Nephron (organoid): ENCODE measurements at regions not wholly inside any gene's neighbourhood (a gene's known extent, or its start where the extent isn't known, plus 50 kb on each side); places are given as distances from the start of the nearest gene placed in this dataset.
A peak's percentile ranks its signal among the peaks of the same experiment; 100 is the strongest.

ENCODE experiments used
- H3K27ac Mint-ChIP-seq, 3 experiments: 2 replicates each; pipeline ENCODE4 v1.8.0; 2020; ENCODE audit warnings: mixed read lengths in 3 of 3, mild to moderate bottlenecking in 2 of 3, moderate library complexity in 1 of 3
- H3K27me3 Mint-ChIP-seq: 2 replicates; pipeline ENCODE4 v1.8.0; 2021; ENCODE audit warnings: low read depth, mild to moderate bottlenecking, moderate library complexity, mixed read lengths
- H3K36me3 Mint-ChIP-seq: 2 replicates; pipeline ENCODE4 v1.8.0; 2020; ENCODE audit warnings: low read depth, mixed read lengths
- H3K4me1 Mint-ChIP-seq: 2 replicates; pipeline ENCODE4 v1.8.0; 2020; ENCODE audit warnings: mixed read lengths
- H3K4me3 Mint-ChIP-seq, 3 experiments: 2 replicates each; pipeline ENCODE4 v1.8.0; 2020; ENCODE audit warnings: mild to moderate bottlenecking in 3 of 3, mixed read lengths in 3 of 3, moderate library complexity in 2 of 3
- H3K9me3 Mint-ChIP-seq: 2 replicates; pipeline ENCODE4 v1.8.0; 2020; ENCODE audit warnings: mixed read lengths
- TF ChIP-seq, protein P1 (sequence below), 3 experiments: fragments of 200-600 bp; sonication (generic); IDR thresholded peaks; one replicate each; pipeline ENCODE4 v1.5.0; 2021; ENCODE audit warnings: antibody characterized with exemption in 3 of 3; ENCODE audit not compliant: unreplicated experiment in 3 of 3

DNA sequence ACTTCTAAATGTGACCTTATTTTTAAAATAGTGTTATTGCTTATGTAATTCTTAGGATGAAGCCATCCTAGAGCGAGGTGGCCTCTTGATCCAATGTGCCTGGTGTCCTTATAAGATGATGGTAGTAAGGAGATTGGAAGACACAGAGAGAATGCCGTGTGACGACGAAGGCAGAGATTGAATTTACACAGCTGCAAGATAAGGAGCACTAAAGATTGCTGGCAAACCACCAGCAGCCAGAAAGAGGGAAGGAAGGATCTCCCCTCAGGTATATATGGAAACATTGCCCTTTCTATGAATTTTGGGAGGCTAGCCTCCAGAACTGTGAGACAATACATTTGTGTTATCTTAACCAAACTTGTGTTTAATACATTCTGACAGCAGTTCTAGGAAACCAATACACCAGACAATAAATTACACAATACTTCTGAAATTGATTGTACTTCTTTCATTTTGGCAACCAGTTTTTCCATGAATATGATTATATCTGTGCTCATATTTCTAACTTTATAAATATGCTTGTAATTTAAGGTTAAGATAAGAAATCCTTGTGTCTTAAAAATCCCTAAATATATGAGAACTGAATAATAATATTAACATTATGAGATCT lies 86.3 kb upstream of the VPREB1 start:
- H3K27ac Mint-ChIP-seq: no peak overlapping the region
- H3K4me1 Mint-ChIP-seq: peaks cover 5% of the 10 kb centered on the region
- TF ChIP-seq, protein P1, sequence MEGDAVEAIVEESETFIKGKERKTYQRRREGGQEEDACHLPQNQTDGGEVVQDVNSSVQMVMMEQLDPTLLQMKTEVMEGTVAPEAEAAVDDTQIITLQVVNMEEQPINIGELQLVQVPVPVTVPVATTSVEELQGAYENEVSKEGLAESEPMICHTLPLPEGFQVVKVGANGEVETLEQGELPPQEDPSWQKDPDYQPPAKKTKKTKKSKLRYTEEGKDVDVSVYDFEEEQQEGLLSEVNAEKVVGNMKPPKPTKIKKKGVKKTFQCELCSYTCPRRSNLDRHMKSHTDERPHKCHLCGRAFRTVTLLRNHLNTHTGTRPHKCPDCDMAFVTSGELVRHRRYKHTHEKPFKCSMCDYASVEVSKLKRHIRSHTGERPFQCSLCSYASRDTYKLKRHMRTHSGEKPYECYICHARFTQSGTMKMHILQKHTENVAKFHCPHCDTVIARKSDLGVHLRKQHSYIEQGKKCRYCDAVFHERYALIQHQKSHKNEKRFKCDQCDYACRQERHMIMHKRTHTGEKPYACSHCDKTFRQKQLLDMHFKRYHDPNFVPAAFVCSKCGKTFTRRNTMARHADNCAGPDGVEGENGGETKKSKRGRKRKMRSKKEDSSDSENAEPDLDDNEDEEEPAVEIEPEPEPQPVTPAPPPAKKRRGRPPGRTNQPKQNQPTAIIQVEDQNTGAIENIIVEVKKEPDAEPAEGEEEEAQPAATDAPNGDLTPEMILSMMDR (IDR thresholded peaks at IDR 0.05; ENCODE audit: unreplicated experiment in 3 of 3): no peak
- no peak overlapping the region for H3K4me3 Mint-ChIP-seq
- H3K36me3 Mint-ChIP-seq: no peaks in the 10 kb centered on the region
- peaks cover 49% of the 10 kb centered on the region for H3K27me3 Mint-ChIP-seq
- H3K9me3 Mint-ChIP-seq: peaks cover 4% of the 10 kb centered on the region

DNA sequence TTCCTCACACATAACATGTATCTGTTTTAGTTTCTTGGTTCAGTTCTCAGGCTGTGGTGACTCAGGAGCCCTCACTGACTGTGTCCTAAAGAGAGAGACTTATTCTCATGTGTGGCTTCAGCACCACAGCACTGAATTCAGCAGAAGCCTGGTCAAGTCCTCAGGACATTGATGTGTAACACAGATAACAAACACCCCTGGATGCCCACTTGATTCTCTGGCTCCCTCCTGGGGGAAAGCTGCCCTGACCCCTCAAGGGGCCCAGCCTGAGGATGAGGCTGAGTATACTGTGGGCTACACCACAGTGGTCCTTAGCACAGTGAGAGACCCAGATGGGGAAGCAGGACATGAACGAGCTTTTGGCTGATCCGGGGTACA lies 87.2 kb upstream of the VPREB1 start:
- TF ChIP-seq, protein P1 (IDR thresholded peaks at IDR 0.05; ENCODE audit: unreplicated experiment in 3 of 3): no peak
- Mint-ChIP-seq H3K4me3 (no peak overlapping the region), H3K9me3 (peaks cover 3% of the 10 kb centered on the region), H3K36me3 (no peaks in the 10 kb centered on the region), H3K27ac (no peak overlapping the region), H3K4me1 (peaks cover 5% of the 10 kb centered on the region), H3K27me3 (peaks cover 47% of the 10 kb centered on the region)

DNA sequence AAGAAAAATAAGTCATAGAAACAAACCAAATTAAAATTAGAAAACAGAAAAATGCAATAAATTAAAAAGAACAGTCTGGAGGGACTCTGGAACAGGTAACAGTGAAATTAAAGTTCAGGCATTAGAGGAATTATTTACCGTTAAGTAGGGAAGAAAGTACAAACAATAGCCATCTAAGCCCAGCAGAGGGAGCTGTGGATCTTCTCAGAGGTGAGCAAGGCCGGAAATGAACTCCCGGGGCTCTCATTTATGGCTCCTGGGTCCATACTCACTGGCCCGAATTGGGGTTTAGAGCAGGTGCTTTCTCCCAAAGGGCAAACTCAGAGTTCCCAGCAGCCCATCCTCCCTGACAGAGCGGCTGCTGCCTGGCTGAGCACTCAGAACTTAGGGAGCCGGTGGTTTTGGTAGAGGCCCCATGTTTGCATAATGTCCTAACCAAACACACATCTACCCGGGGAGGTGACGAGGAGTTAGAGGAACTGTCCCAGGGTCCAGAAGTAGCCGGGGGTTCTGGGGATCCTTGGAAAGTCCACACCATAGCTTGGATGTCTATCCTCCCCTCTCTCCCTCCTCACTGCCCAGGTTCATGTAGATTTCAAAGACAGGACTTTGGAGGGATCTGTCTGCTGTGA lies 87.8 kb upstream of the VPREB1 start:
- Mint-ChIP-seq H3K4me3 (no peak overlapping the region), H3K4me1 (peaks cover 5% of the 10 kb centered on the region), H3K9me3 (no peaks in the 10 kb centered on the region), H3K27ac (no peak overlapping the region), H3K27me3 (peaks cover 47% of the 10 kb centered on the region), H3K36me3 (no peaks in the 10 kb centered on the region)
- TF ChIP-seq, protein P1 (IDR thresholded peaks at IDR 0.05; ENCODE audit: unreplicated experiment in 3 of 3): peak; percentile 74 to 76 (median 75)

DNA sequence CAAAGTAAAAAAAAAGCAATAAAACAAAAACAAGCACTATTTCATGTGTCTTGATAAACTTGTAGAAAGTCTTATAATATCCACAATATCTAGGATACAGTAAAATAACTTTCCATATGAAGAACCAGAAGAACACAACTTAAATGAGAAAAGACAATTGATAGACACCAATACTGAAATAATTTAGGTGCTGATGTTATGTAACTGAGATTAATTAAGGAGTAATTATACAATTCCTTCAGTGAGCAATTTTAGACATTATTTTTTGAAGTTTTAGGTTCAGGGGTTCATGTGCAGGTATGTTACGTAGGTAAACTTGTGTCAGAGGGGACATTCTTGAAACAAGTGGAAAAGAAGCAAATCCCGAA lies 88.3 kb upstream of the VPREB1 start:
- Mint-ChIP-seq H3K9me3 (no peaks in the 10 kb centered on the region), H3K36me3 (no peaks in the 10 kb centered on the region), H3K27ac (no peak overlapping the region), H3K4me1 (peaks cover 5% of the 10 kb centered on the region), H3K4me3 (no peak overlapping the region), H3K27me3 (peaks cover 52% of the 10 kb centered on the region)
- TF ChIP-seq, protein P1 (IDR thresholded peaks at IDR 0.05; ENCODE audit: unreplicated experiment in 3 of 3): no peak

DNA sequence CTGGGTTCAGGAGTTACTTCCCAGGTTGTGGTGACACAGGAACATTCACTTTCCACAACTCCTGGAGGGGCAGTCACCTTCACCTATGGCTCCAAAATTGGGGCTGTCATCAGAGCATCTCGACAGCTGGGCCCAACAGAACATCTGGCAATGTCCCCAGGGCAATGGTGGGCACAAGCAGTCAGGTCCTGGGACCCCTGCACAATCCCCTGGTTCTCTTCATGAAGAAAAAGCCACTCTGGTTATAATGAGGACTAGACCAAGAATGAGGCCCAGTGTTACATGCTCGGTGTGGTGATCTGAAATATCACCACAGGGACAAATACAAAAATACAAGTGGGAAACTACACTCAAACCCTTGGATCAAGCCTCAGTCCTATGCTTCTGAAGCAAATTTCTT lies 89.0 kb upstream of the VPREB1 start:
- no peak overlapping the region for H3K27ac Mint-ChIP-seq
- peaks cover 5% of the 10 kb centered on the region for H3K4me1 Mint-ChIP-seq
- TF ChIP-seq, protein P1 (IDR thresholded peaks at IDR 0.05; ENCODE audit: unreplicated experiment in 3 of 3): no peak
- H3K4me3 Mint-ChIP-seq: no peak overlapping the region
- H3K36me3 Mint-ChIP-seq: no peaks in the 10 kb centered on the region
- no peaks in the 10 kb centered on the region for H3K9me3 Mint-ChIP-seq
- H3K27me3 Mint-ChIP-seq: peaks cover 56% of the 10 kb centered on the region

DNA sequence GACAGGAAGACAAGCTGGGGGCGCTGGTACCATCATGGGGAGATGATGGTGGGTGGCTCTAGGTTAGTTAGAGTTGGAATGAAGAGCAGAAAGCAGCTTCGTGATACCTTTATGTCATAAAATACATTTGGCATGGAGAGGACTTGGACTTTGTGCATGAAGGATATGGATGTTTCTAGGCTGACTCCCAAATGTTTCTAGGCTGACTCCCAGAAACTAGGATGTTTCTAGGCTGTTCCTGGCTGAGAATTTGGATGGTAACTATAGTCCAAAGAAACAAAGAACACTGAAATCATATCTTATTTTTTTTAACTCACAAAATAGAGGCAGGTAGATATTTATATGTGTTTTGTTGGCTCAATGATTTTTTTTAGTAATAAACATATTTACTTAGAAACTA lies 89.4 kb upstream of the VPREB1 start:
- Mint-ChIP-seq H3K9me3 (no peaks in the 10 kb centered on the region), H3K4me1 (peaks cover 5% of the 10 kb centered on the region), H3K4me3 (no peak overlapping the region), H3K36me3 (no peaks in the 10 kb centered on the region), H3K27me3 (peaks cover 60% of the 10 kb centered on the region), H3K27ac (no peak overlapping the region)
- TF ChIP-seq, protein P1 (IDR thresholded peaks at IDR 0.05; ENCODE audit: unreplicated experiment in 3 of 3): no peak
